A673 (cell line): ENCODE measurements at regions not wholly inside any gene's neighbourhood (a gene's known extent, or its start where the extent isn't known, plus 50 kb on each side); places are given as distances from the start of the nearest gene placed in this dataset.
A peak's percentile ranks its signal among the peaks of the same experiment; 100 is the strongest.
"Not testable (repeated sequence)": the region's sequence is repeated elsewhere in the genome, so short reads cannot be mapped to it uniquely, and the experiment has no call there.

Experiments
- BruUV-seq: library from RNA; stranded (reverse); fragments of 400-500 nt; replicated peaks from 2 replicates; lab custom pipeline; 2021; lab: Mats Ljungman, UMichigan
- CTCF ChIA-PET: fragments of 300-600 bp; sonication (Branson Sonifier 250); formaldehyde crosslinking; loops from one replicate; lab custom pipeline; 2022; ENCODE audit warnings: antibody characterized with exemption; lab: Charles Lee
- POLR2A ChIA-PET: fragments of 300-600 bp; sonication (Branson Sonifier 250); formaldehyde crosslinking; loops from one replicate; lab custom pipeline; 2022; ENCODE audit warnings: antibody characterized with exemption; ENCODE audit not compliant: low non-redundant PET; lab: Charles Lee
- DNase-seq: peaks from one replicate; pipeline ENCODE4 v3.0.0-alpha.2; 2015; ENCODE audit warnings: low spot score
- H3K27ac ChIP-seq: fragments of 200-600 bp; sonication (generic); 2 replicates; pipeline ENCODE4 v1.5.1; 2016; ENCODE audit warnings: mixed run types, low read depth, mild to moderate bottlenecking, mixed read lengths, antibody characterized with exemption, low read length; ENCODE audit not compliant: poor library complexity, severe bottlenecking
- H3K27me3 ChIP-seq: fragments of 200-600 bp; sonication (generic); replicated peaks from 2 replicates; pipeline ENCODE4 v1.6.1; 2017; ENCODE audit warnings: mixed run types, low read depth, mild to moderate bottlenecking, mixed read lengths, antibody characterized with exemption, low read length; ENCODE audit not compliant: insufficient read depth, poor library complexity
- H3K36me3 ChIP-seq: fragments of 200-600 bp; sonication (generic); 2 replicates; pipeline ENCODE4 v1.6.1; 2016; ENCODE audit warnings: mixed run types, mild to moderate bottlenecking, mixed read lengths, antibody characterized with exemption, low read length; ENCODE audit not compliant: insufficient read depth, poor library complexity, severe bottlenecking
- H3K4me1 ChIP-seq: fragments of 200-600 bp; sonication (generic); 2 replicates; pipeline ENCODE4 v1.6.1; 2017; ENCODE audit warnings: mixed run types, mild to moderate bottlenecking, mixed read lengths, antibody characterized with exemption, low read length; ENCODE audit not compliant: insufficient read depth, poor library complexity, severe bottlenecking
- H3K4me3 ChIP-seq: fragments of 200-600 bp; sonication (generic); 2 replicates; pipeline ENCODE4 v1.5.1; 2016; ENCODE audit warnings: low read depth, mixed run types, mild to moderate bottlenecking, mixed read lengths, low read length; ENCODE audit not compliant: poor library complexity, severe bottlenecking
- H3K9me3 ChIP-seq: fragments of 200-600 bp; sonication (generic); 2 replicates; pipeline ENCODE4 v1.6.1; 2016; ENCODE audit warnings: mixed run types, low read depth, mild to moderate bottlenecking, mixed read lengths, antibody characterized with exemption, low read length; ENCODE audit not compliant: poor library complexity, severe bottlenecking
- EZH2 ChIP-seq: fragments of 200-600 bp; sonication (generic); IDR thresholded peaks from 2 replicates; pipeline ENCODE4 v1.6.1; 2017; ENCODE audit warnings: borderline replicate concordance, low read depth, mild to moderate bottlenecking, mixed read lengths, antibody characterized with exemption, low read length; ENCODE audit not compliant: poor library complexity, severe bottlenecking
- intact Hi-C: fragments of 100-400 bp; cut with micrococcal nuclease; formaldehyde crosslinking; loops from one replicate; pipeline ENCODE4 v1.10.0; 2022; ENCODE audit not compliant: unreplicated experiment
- TF ChIP-seq, protein P1 (sequence below): fragments of 300-800, 200-600 bp; sonication (generic); conservative IDR thresholded peaks from 2 replicates; pipeline ENCODE4 v1.5.1; 2017; ENCODE audit warnings: low read depth, mild to moderate bottlenecking, antibody characterized with exemption, low read length, moderate library complexity, mixed read lengths

DNA sequence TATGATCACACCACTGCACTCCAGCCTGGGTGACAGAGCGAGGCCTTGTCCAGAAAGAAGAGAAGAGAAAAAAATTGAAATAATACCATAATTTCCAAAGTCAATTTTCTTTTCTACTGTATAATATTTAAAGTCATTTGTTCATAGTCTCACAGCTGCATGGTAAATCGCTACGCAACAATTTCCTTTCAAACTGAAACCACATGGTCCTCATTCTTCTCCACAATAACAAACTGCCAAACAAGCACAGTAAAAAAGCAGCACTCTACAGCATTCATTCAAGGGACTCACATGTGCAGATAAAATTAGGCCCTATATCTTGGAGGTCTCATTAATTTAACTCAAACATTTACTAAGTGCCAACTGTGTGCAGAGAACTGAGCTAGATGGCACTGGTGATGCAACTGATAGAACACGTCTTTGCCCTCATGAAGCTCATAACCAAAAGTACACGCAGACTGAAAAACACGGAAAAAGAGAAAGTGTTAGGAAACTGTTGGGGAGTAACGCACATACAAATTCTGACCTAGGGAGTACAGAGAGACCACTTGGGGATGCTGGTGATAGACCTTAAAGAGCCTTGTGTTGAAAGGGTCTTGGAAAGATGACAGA, 68.4 kb upstream of the SRRM3 start:
- no peaks in the 10 kb centered on the region for H3K9me3 ChIP-seq
- H3K27ac ChIP-seq: no peak overlapping the region
- intact Hi-C loops: no loop called here
- ChIA-PET POLR2A (no interaction called here), CTCF (no interaction called here)
- H3K4me3 ChIP-seq: no peak overlapping the region
- peaks cover 2% of the 10 kb centered on the region for H3K27me3 ChIP-seq
- no peak for TF ChIP-seq EZH2
- TF ChIP-seq, protein P1, sequence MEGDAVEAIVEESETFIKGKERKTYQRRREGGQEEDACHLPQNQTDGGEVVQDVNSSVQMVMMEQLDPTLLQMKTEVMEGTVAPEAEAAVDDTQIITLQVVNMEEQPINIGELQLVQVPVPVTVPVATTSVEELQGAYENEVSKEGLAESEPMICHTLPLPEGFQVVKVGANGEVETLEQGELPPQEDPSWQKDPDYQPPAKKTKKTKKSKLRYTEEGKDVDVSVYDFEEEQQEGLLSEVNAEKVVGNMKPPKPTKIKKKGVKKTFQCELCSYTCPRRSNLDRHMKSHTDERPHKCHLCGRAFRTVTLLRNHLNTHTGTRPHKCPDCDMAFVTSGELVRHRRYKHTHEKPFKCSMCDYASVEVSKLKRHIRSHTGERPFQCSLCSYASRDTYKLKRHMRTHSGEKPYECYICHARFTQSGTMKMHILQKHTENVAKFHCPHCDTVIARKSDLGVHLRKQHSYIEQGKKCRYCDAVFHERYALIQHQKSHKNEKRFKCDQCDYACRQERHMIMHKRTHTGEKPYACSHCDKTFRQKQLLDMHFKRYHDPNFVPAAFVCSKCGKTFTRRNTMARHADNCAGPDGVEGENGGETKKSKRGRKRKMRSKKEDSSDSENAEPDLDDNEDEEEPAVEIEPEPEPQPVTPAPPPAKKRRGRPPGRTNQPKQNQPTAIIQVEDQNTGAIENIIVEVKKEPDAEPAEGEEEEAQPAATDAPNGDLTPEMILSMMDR: no peak
- no peaks in the 10 kb centered on the region for H3K36me3 ChIP-seq
- BruUV-seq: no TSS peak
- peaks cover under 1% of the 10 kb centered on the region for H3K4me1 ChIP-seq
- no peak for DNase-seq

DNA sequence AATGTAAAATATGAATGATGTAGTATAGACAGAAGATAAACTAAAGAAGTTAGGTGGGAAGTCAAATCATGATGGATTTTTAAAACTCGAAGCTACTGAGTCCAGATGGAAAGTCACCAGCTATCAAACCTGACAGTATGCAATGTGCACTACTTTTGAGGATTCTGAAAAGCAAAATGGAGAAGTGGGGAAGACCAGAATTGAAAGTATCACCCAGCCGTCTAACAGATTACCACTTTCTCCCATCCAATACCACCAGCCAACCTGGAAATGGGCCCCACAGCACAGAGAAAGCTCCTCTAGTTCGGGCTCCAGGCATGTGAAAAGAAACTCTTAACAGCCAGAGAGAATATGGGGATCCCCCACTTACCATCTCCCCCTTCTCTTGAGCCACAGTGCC, 67.9 kb upstream of the SRRM3 start:
- Histone ChIP-seq H3K36me3 (no peaks in the 10 kb centered on the region), H3K9me3 (no peaks in the 10 kb centered on the region), H3K27me3 (peaks cover 4% of the 10 kb centered on the region), H3K27ac (no peak overlapping the region), H3K4me3 (no peak overlapping the region), H3K4me1 (peaks cover 4% of the 10 kb centered on the region)
- BruUV-seq: no TSS peak
- DNase-seq: no peak
- TF ChIP-seq, protein P1: no peak
- TF ChIP-seq EZH2: no peak
- ChIA-PET CTCF (no interaction called here), POLR2A (no interaction called here)
- intact Hi-C loops: no loop called here

DNA sequence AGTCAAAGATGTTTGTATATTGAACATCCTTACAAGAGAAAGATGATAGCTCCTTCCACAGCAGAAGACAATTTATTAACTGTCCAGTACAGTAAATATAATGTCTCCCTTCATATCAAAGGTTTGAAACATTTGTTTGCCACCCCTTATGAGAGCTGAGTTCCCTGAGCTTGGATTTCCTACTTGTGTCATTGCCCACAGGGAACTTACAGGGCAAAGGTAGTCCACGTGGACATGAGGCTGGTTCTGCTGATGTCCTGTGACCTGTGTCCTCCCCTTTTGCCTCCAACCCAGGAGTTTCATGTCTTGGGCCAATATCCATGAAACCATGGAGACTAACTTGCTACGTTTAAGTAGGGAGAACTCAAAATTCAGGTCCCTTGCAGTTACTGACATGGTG, 66.4 kb upstream of the SRRM3 start:
- BruUV-seq, CTCF ChIA-PET, H3K27me3 ChIP-seq: not testable (repeated sequence)

DNA sequence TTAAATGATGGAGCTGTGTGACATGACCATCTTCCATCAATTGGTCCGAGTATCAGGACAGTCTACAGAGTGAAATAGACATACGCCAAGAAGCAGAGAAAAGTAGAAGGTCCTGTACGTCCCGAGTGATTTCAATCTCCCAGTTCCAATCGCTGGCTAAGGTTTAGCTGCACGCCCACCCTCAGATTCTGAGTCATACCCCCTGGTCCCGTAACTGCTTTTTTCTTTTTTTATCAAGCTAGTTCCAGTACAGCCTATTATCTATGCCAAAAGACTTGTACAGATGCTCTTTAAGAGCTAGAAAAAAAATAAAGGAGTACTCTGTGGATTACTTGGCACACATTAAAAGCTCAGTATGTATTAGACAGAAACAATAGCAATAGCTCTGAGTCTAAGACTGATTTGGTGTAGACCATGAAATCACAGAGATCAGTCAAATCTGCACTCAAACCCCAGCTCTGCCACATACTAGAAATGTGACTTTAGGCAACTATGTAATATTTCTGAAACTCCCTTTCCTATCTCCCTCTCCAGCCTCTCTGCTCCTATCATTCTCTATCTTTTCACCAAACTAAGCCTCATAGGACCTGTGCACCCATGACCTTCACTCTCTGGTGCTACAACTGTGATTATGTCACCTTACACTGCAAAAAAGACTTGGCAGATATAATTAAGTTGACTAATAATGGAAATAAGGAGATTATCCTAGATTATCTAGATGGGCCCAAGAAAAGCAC, 63.0 kb upstream of the SRRM3 start:
- CTCF ChIA-PET, BruUV-seq, H3K4me1 ChIP-seq, H3K4me3 ChIP-seq, intact Hi-C loops, POLR2A ChIA-PET, H3K27me3 ChIP-seq, H3K27ac ChIP-seq, H3K9me3 ChIP-seq, H3K36me3 ChIP-seq: not testable (repeated sequence)
- peak; percentile 18 for DNase-seq

More for the DNA sequence above, 66.4 kb upstream of the SRRM3 start:
- H3K4me3 ChIP-seq, intact Hi-C loops, DNase-seq, H3K9me3 ChIP-seq, H3K4me1 ChIP-seq, POLR2A ChIA-PET, H3K36me3 ChIP-seq, H3K27ac ChIP-seq: not testable (repeated sequence)
